ENCODE measurements at regions not wholly inside any gene's neighbourhood (a gene's known extent, or its start where the extent isn't known, plus 50 kb on each side); places are given as distances from the start of the nearest gene placed in this dataset.

GRCh38 chr20:7180256-7181045, 413.0 kb downstream of the BMP2 start:
- 80% methylated on average over 4 of the region's 4 CpGs for WGBS
- no peak for TF ChIP-seq HNF4A (conservative IDR thresholded peaks at IDR 0.05)
- no peak for TF ChIP-seq REST (IDR thresholded peaks at IDR 0.05)
- no peak for TF ChIP-seq YY1 (IDR thresholded peaks at IDR 0.05)
- no peak for TF ChIP-seq NR2F2 (IDR thresholded peaks at IDR 0.05)
- no peak for TF ChIP-seq SP1 (IDR thresholded peaks at IDR 0.05)

GRCh38 chr20:7189231-7189630, 421.7 kb downstream of the BMP2 start:
- H3K4me3 ChIP-seq (ENCODE audit: low read depth in 1 of 3, low read length in 3 of 3): no peak overlapping the region
- H3K9me3 ChIP-seq (ENCODE audit: control insufficient read depth in 4 of 4, low read length in 3 of 4): no peaks in the 10 kb centered on the region
- H3K36me3 ChIP-seq (ENCODE audit: control insufficient read depth in 4 of 4, insufficient read depth in 3 of 4, low read depth in 1 of 4, low read length in 3 of 4): no peaks in the 10 kb centered on the region
- DNase-seq (ENCODE audit: low spot score): no peak
- H3K27me3 ChIP-seq (ENCODE audit: control insufficient read depth in 4 of 4, insufficient read depth in 4 of 4, low read length in 3 of 4): no peaks in the 10 kb centered on the region
- 88% methylated on average over 2 of the region's 2 CpGs for WGBS
- no peak overlapping the region for H3K9ac ChIP-seq (ENCODE audit: low read depth in 1 of 2, low read length in 2 of 2)
- TF ChIP-seq CTCF (IDR thresholded peaks at IDR 0.05; ENCODE audit: low read depth, low read length, missing input control) (no peak), RAD21 (IDR thresholded peaks at IDR 0.05) (no peak), REST (IDR thresholded peaks at IDR 0.05) (no peak), RXRA (IDR thresholded peaks at IDR 0.05) (no peak), JUND (IDR thresholded peaks at IDR 0.05) (no peak), ZBTB33 (IDR thresholded peaks at IDR 0.05) (no peak), GABPA (IDR thresholded peaks at IDR 0.05 in 1 of 2, conservative IDR thresholded peaks at IDR 0.05 in 1 of 2) (no peak), ATF3 (IDR thresholded peaks at IDR 0.05) (no peak), HNF4G (IDR thresholded peaks at IDR 0.05) (no peak), TAF1 (conservative IDR thresholded peaks at IDR 0.05) (no peak)
- no peak overlapping the region for H3K27ac ChIP-seq (ENCODE audit: low read depth in 1 of 2, low read length in 2 of 2)
- H3K4me1 ChIP-seq (ENCODE audit: control insufficient read depth in 4 of 4, insufficient read depth in 4 of 4, low read length in 3 of 4): no peaks in the 10 kb centered on the region

More at GRCh38 chr20:7180256-7181045, 413.0 kb downstream of the BMP2 start:
- no peak for DNase-seq (ENCODE audit: low spot score)
- Histone ChIP-seq H3K27ac (ENCODE audit: low read depth in 1 of 2, low read length in 2 of 2) (no peak overlapping the region), H3K9ac (ENCODE audit: low read depth in 1 of 2, low read length in 2 of 2) (no peak overlapping the region), H3K4me3 (ENCODE audit: low read depth in 1 of 3, low read length in 3 of 3) (no peak overlapping the region), H3K36me3 (ENCODE audit: control insufficient read depth in 4 of 4, insufficient read depth in 3 of 4, low read depth in 1 of 4, low read length in 3 of 4) (no peaks in the 10 kb centered on the region), H3K9me3 (ENCODE audit: control insufficient read depth in 4 of 4, low read length in 3 of 4) (no peaks in the 10 kb centered on the region), H3K4me1 (ENCODE audit: control insufficient read depth in 4 of 4, insufficient read depth in 4 of 4, low read length in 3 of 4) (peaks cover 0 to 11% (median 1%) of the 10 kb centered on the region in 4 donors), H3K27me3 (ENCODE audit: control insufficient read depth in 4 of 4, insufficient read depth in 4 of 4, low read length in 3 of 4) (no peaks in the 10 kb centered on the region)

All from liver (tissue), 8 donors.